Head of caudate nucleus (tissue), 42 donors: ENCODE measurements at regions not wholly inside any gene's neighbourhood (a gene's known extent, or its start where the extent isn't known, plus 50 kb on each side); places are given as distances from the start of the nearest gene placed in this dataset.

ENCODE experiments used
- DNase-seq, 42 donors: peaks; one replicate each; pipeline versions ENCODE4 v3.0.0 to v3.0.0-alpha.2; 2020 to 2021; ENCODE audit warnings: mixed read lengths in 7 of 42
- intact Hi-C: fragments of 100-400 bp; cut with DNase I; formaldehyde crosslinking; loops from one replicate; pipeline ENCODE4 v1.15.0; 2022

- DNase-seq: no peak
- intact Hi-C loops: no loop called here
Measured at GRCh38 chr6:148086843-148087242, 255.8 kb upstream of the SASH1 start.

- intact Hi-C loops: no loop called here
- no peak for DNase-seq
Measured at GRCh38 chr6:148087659-148088058, 255.0 kb upstream of the SASH1 start.

DNA sequence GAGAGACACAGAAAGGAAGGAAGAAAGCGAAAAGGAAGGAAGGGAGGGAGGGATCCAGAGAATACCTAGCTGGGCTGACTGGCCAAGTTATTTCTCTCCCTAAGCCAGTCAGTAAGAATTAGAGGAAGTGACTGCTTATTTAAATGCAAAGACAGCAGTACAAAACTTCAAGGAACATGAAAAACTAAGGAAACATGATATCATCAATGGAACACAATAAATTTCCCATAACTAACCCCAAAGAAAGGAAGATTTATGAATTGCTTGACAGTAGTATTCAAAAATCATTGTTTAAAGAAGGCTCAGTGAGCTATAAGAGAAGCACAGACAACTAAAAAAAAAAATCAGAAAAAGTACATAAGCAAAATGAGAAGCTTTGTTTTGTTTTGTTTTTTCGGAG lies 252.3 kb upstream of the SASH1 start:
- intact Hi-C loops: no loop called here

DNA sequence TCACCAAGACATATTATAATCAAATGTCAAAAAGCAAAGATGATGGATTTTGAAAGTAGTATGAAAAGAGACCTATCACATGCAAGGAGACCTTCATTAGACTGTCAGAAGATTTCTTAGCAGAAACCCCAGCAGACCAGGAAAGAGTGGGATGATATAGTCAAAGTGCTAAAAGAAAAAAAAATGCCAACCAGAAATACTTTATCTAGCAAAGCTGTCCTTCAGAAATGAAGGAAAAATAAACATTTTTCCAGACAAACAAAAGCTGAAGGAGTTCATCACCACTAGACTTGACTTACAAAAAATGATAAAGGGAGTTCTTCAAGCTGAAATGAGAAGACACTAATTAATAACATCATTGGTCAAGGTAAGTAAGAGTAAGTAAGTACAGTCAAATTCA lies 251.2 kb upstream of the SASH1 start:
- DNase-seq: no peak
- intact Hi-C loops: no loop called here

More for the DNA sequence above, 252.3 kb upstream of the SASH1 start:
- no peak for DNase-seq

DNA sequence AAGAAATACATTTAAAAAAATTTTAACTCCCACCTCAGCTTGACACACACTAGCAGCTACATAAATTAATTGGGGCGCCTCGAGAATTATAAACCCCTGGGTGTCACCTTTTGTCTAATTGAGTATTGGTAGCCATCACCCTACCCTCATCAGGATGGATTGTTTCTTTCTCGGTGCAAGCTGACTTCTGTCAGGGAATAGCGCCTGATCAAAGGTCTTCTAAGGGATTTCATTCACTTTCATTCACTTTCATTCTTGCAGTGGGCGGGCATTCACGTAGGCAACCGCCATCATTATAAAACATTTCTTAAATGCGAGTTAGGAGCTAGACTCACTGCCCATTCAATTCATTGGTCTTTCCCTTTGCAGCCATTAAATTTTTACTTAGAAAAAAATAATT lies 239.2 kb upstream of the SASH1 start:
- DNase-seq: no peak
- intact Hi-C loops: no loop called here

DNA sequence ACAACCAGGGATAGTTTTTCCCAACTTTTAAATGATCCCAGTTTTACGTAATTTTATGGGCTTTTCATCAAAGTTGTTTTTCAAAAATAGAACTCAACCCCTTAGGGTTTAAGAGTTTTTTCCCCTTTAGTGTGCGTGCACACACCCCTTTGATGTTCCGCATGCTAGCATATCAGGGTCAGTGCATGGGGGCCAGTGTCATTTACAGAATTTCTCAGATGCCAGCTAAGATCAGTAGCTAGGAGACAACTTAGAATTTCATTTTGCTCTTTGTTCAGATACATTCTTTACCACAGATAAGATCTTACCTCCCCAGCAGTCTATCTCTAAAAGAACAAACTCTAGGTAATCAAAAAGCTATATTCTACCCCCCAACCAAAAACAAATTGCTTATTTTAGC lies 238.5 kb upstream of the SASH1 start:
- DNase-seq: no peak
- intact Hi-C loops: no loop called here

- intact Hi-C loops: no loop called here
- no peak for DNase-seq
Measured at GRCh38 chr6:148105695-148106094, 236.9 kb upstream of the SASH1 start.

- intact Hi-C loops: no loop called here
- DNase-seq: peak in 29 of 42 donors; percentile 2 to 70 (median 24)
Measured at GRCh38 chr6:148107911-148108310, 234.7 kb upstream of the SASH1 start.

GRCh38 chr6:148109732-148110131 lies 232.9 kb upstream of the SASH1 start:
- DNase-seq: no peak
- intact Hi-C loops: no loop called here

DNA sequence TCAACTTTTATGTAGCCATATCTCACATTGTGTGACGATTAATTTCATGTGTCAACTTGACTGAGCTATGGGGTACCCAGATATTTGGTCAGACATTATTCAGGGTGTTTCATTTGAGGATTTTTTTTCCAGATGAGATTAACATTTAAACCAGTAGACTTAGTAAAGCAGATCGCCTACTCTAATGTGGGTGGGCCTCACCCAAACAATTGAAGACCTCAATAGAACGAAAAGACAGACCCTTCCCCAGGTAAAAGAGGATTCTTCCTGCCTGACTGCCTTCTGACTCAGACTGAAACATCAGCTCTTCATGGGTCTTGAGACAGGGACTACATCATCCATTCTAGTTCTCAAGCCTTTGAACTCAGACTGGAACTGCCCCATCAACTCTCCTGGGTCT lies 231.7 kb upstream of the SASH1 start:
- intact Hi-C loops: no loop called here

DNA sequence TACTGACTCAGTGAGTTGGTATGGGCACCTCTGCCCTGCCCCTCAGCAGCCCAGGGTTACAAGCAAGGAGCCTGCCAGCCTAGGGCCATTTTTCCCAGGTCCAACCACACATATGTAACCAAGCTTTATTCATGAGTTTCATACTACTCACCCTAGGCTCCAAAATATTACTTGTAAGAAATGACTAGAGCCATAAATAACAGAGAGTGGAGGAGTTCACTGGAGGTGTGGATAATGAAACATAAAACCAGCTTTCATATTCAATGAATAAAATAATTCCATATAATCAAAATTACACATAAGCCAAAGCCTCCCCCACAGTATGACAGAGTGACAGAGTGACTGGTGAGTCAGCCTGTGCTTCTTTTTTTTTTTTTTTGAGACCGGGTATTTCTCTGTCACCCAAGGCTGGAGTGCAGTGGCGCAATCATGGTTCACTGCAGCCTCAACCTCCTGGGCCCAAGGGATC lies 229.8 kb upstream of the SASH1 start:
- intact Hi-C loops: no loop called here
- peak in 16 of 42 donors; percentile 2 to 59 (median 21) for DNase-seq

More for the DNA sequence above, 231.7 kb upstream of the SASH1 start:
- DNase-seq: no peak

DNA sequence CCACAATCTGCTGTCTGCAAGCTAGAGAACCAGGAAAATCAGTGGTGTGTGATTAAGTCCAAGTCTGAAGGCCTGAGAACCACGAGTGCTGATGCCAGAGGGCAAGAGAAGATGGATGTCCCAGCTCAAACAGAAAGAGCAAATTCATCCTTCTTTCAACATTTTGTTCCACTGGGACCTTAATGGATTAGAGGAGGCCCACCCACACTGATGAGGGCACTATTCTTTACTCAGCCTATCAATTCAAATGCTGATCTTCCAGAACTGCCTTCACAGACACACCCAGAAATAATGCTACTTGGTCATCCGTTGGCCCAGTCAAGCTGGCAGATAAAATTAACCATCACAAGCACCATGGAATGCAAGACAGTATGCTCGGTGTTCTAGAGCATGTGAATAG lies 226.6 kb upstream of the SASH1 start:
- intact Hi-C loops: no loop called here
- no peak for DNase-seq

DNA sequence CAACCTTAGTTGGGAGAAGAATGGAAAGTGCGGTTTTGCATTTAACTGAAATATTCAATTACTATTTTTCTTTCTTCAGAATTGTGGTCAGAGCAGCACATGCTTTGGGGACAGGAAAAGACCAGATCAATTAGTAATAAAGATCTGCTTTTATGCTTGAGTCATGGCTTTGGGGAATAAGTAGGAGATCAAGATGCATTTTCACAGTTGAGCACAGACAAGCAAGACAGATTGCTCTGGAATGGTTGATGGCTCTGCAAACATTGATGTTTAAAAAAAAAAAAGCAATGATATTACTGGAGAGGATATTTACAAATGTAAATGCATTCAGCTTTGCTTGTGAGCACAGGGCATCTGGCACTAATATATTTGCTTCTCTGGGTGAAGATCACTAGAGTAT lies 224.4 kb upstream of the SASH1 start:
- DNase-seq: no peak
- intact Hi-C loops: no loop called here

- DNase-seq: no peak
- intact Hi-C loops: no loop called here
Measured at GRCh38 chr6:148128014-148128730, 214.5 kb upstream of the SASH1 start.

GRCh38 chr6:148134592-148134991 lies 208.0 kb upstream of the SASH1 start:
- DNase-seq: no peak
- intact Hi-C loops: no loop called here

DNA sequence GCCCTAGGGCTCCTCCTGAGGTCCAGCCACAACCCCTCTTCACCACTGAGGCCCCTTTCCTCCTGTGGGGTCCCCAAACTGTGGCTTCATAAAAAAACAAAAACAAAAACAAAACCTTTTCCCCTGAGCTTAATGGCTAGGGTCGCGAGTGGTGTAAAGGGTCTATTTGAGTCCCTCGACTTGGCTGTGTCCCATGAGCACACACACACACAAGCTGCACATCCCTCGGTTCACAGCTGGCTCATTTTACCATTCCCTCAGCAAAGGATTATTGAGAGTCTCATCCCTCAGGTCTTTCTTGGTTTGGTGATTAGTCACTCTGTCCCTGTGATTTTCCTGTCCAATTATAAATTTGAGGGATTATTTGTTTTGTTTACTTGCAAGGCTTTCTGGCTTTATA lies 206.1 kb upstream of the SASH1 start:
- DNase-seq: no peak
- intact Hi-C loops: no loop called here

- intact Hi-C loops: no loop called here
- DNase-seq: no peak
Measured at GRCh38 chr6:148137652-148138051, 205.0 kb upstream of the SASH1 start.

GRCh38 chr6:148138573-148138972 lies 204.1 kb upstream of the SASH1 start:
- DNase-seq: no peak
- intact Hi-C loops: no loop called here

GRCh38 chr6:148140772-148141557 lies 201.7 kb upstream of the SASH1 start:
- no peak for DNase-seq
- intact Hi-C loops: no loop called here

- DNase-seq: no peak
- intact Hi-C loops: no loop called here
Measured at GRCh38 chr6:148142821-148143220, 199.8 kb upstream of the SASH1 start.

DNA sequence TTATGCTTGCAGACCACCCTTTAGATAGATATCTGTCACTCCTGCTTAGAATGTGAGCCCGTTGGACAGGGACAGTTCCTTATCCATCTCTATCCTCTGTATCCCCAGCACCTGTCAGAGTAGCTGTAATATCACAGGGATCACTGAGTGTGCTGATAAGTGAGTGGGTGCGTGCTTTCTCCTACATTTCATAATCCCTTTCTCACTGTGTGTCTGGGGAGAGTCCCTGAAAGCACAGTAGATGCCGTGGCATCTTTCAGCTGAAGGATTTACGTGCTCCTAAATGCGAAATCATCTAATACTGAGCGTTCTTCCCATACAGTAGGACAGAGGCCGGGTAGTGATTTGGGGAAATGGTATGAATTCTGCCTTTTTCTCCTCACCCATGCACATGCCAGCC lies 198.9 kb upstream of the SASH1 start:
- intact Hi-C loops: no loop called here
- DNase-seq: peak in 16 of 42 donors; percentile 6 to 66 (median 18)
